CD14-positive monocyte (primary cell): ENCODE measurements at regions not wholly inside any gene's neighbourhood (a gene's known extent, or its start where the extent isn't known, plus 50 kb on each side); places are given as distances from the start of the nearest gene placed in this dataset.
"Not testable (repeated sequence)": the region's sequence is repeated elsewhere in the genome, so short reads cannot be mapped to it uniquely, and the experiment has no call there.

ENCODE experiments used
- DNase-seq, 3 donors: peaks; one replicate each; pipeline ENCODE4 v3.0.0-alpha.2; 2011 to 2022
- H2AFZ ChIP-seq: 2 replicates; pipeline ENCODE4 v1.6.0; 2012; ENCODE audit warnings: mild to moderate bottlenecking, low read depth, low read length, inconsistent platforms; ENCODE audit not compliant: insufficient read depth, poor library complexity, severe bottlenecking
- H3K27ac ChIP-seq, 2 donors: 1 replicate in 1 of 2; 2 replicates in 1 of 2; pipeline ENCODE4 v1.5.1; 2012 to 2013; ENCODE audit warnings: low read length in 2 of 2, control low read depth in 1 of 2, inconsistent platforms in 1 of 2, low read depth in 1 of 2, mild to moderate bottlenecking in 1 of 2
- H3K27me3 ChIP-seq, 2 donors: one replicate each; pipeline versions ENCODE4 v1.6.0 to v1.6.1; 2011 to 2013; ENCODE audit warnings: low read length in 2 of 2; ENCODE audit not compliant: control insufficient read depth in 2 of 2, insufficient read depth in 2 of 2
- H3K36me3 ChIP-seq, 2 donors: replicated peaks in 1 of 2; 1 replicate in 1 of 2; 2 replicates in 1 of 2; pipeline versions ENCODE4 v1.5.1 to v1.6.1; 2012 to 2013; ENCODE audit warnings: low read length in 2 of 2, control low read depth in 1 of 2, inconsistent platforms in 1 of 2, mild to moderate bottlenecking in 1 of 2; ENCODE audit not compliant: insufficient read depth in 2 of 2, control insufficient read depth in 1 of 2
- H3K4me1 ChIP-seq, 2 donors: 1 replicate in 1 of 2; 2 replicates in 1 of 2; pipeline versions ENCODE4 v1.5.1 to v1.6.1; 2012 to 2013; ENCODE audit warnings: low read length in 2 of 2, control low read depth in 1 of 2, inconsistent platforms in 1 of 2, mild to moderate bottlenecking in 1 of 2, moderate library complexity in 1 of 2; ENCODE audit not compliant: insufficient read depth in 2 of 2, control insufficient read depth in 1 of 2
- H3K4me2 ChIP-seq: replicated peaks from 2 replicates; pipeline ENCODE3; 2012; ENCODE audit warnings: low read length, moderate library complexity, mild to moderate bottlenecking; ENCODE audit not compliant: poor library complexity, severe bottlenecking; ENCODE audit errors: extremely low read depth
- H3K4me3 ChIP-seq, 3 experiments: fragments of 200-600 bp in 1 of 3; sonication (generic) in 1 of 3; replicated peaks in 1 of 3; 1 replicate in 2 of 3; 2 replicates in 1 of 3; pipeline ENCODE4 v1.5.1; 2011 to 2013; ENCODE audit warnings: low read length in 3 of 3, mild to moderate bottlenecking in 3 of 3, control low read depth in 2 of 3, low read depth in 2 of 3, inconsistent platforms in 1 of 3, moderate library complexity in 1 of 3
- H3K79me2 ChIP-seq: 2 replicates; pipeline ENCODE4 v1.6.0; 2012; ENCODE audit warnings: mild to moderate bottlenecking, control low read depth, inconsistent platforms, low read length, moderate library complexity; ENCODE audit not compliant: insufficient read depth
- H3K9ac ChIP-seq: 2 replicates; pipeline ENCODE4 v1.6.0; 2017; ENCODE audit warnings: low read length, mild to moderate bottlenecking; ENCODE audit not compliant: insufficient read depth, poor library complexity, severe bottlenecking
- H3K9me3 ChIP-seq, 2 donors: replicated peaks in 1 of 2; 1 replicate in 1 of 2; 2 replicates in 1 of 2; pipeline versions ENCODE4 v1.5.1 to v1.6.1; 2012 to 2013; ENCODE audit warnings: low read length in 2 of 2, control low read depth in 1 of 2; ENCODE audit not compliant: control insufficient read depth in 1 of 2, insufficient read depth in 1 of 2
- H4K20me1 ChIP-seq: 2 replicates; pipeline ENCODE4 v1.6.0; 2012; ENCODE audit warnings: mild to moderate bottlenecking, low read length, control low read depth, moderate library complexity; ENCODE audit not compliant: insufficient read depth
- H3K27ac Mint-ChIP-seq, 7 donors: one replicate each; pipeline ENCODE4 v1.8.0; 2020; ENCODE audit warnings: mild to moderate bottlenecking in 7 of 7, mixed read lengths in 7 of 7, moderate library complexity in 6 of 7, inconsistent platforms in 2 of 7
- H3K27me3 Mint-ChIP-seq, 3 donors: one replicate each; pipeline ENCODE4 v1.8.0; 2021 to 2022; ENCODE audit warnings: low read depth in 3 of 3, mild to moderate bottlenecking in 3 of 3, mixed read lengths in 3 of 3, moderate library complexity in 3 of 3, inconsistent platforms in 1 of 3
- H3K36me3 Mint-ChIP-seq, 2 donors: one replicate each; pipeline ENCODE4 v1.8.0; 2020; ENCODE audit warnings: mixed read lengths in 2 of 2, inconsistent platforms in 1 of 2, mild to moderate bottlenecking in 1 of 2
- H3K4me1 Mint-ChIP-seq: one replicate; pipeline ENCODE4 v1.8.0; 2020; ENCODE audit warnings: mild to moderate bottlenecking, mixed read lengths
- H3K4me3 Mint-ChIP-seq, 2 donors: one replicate each; pipeline ENCODE4 v1.8.0; 2020; ENCODE audit warnings: mild to moderate bottlenecking in 2 of 2, mixed read lengths in 2 of 2, moderate library complexity in 1 of 2
- H3K9me3 Mint-ChIP-seq, 7 donors: one replicate each; pipeline ENCODE4 v1.8.0; 2020 to 2022; ENCODE audit warnings: mixed read lengths in 7 of 7, mild to moderate bottlenecking in 6 of 7, moderate library complexity in 6 of 7, inconsistent platforms in 2 of 7
- CTCF ChIP-seq: fragments of 200-600 bp; IDR thresholded peaks from one replicate; pipeline ENCODE4 v1.8.0; 2022; ENCODE audit warnings: antibody characterized with exemption, mild to moderate bottlenecking
- WGBS: methylation state at CpG from one replicate; pipeline ENCODE4 v1.1.5; 2013; ENCODE audit warnings: missing lambda C conversion rate; ENCODE audit not compliant: insufficient coverage; 5-methylcytosine and 5-hydroxymethylcytosine counted together
- intact Hi-C, 2 donors: fragments of 100-400 bp; cut with micrococcal nuclease; formaldehyde crosslinking; loops; one replicate each; pipeline versions ENCODE4 v1.15.0 to v1.15.1; 2023

GRCh38 chr14:106021832-106022231, 495.4 kb downstream of the TMEM121 start:
- no peak for TF ChIP-seq CTCF
- Mint-ChIP-seq H3K27ac (no peak overlapping the region), H3K9me3 (peaks cover 0 to 10% (median 0%) of the 10 kb centered on the region in 7 donors), H3K4me1 (peaks cover 2% of the 10 kb centered on the region), H3K36me3 (no peaks in the 10 kb centered on the region), H3K27me3 (peaks cover 0 to 13% (median 3%) of the 10 kb centered on the region in 3 donors), H3K4me3 (no peak overlapping the region)
- DNase-seq = no peak
- Histone ChIP-seq H3K9ac (no peak overlapping the region), H3K36me3 (no peaks in the 10 kb centered on the region), H2AFZ (no peak overlapping the region), H4K20me1 (no peaks in the 10 kb centered on the region), H3K27me3 (peaks cover 2% of the 10 kb centered on the region in 2 donors), H3K4me2 (no peak overlapping the region), H3K4me1 (no peaks in the 10 kb centered on the region), H3K9me3 (no peaks in the 10 kb centered on the region), H3K79me2 (no peaks in the 10 kb centered on the region), H3K27ac (no peak overlapping the region), H3K4me3 (no peak overlapping the region)
- WGBS = 71% methylated on average over 2 of the region's 3 CpGs
- intact Hi-C loops = no loop called here

GRCh38 chr14:106022648-106023047, 496.3 kb downstream of the TMEM121 start:
- 0% methylated on average over 1 of the region's 5 CpGs for WGBS
- intact Hi-C loops, H3K27ac Mint-ChIP-seq, H3K27ac ChIP-seq, H4K20me1 ChIP-seq, H3K4me3 ChIP-seq, H3K36me3 ChIP-seq, H2AFZ ChIP-seq, H3K4me2 ChIP-seq, H3K9ac ChIP-seq, H3K4me1 Mint-ChIP-seq, H3K36me3 Mint-ChIP-seq, H3K79me2 ChIP-seq, H3K4me1 ChIP-seq, H3K27me3 ChIP-seq, DNase-seq, H3K9me3 ChIP-seq, H3K4me3 Mint-ChIP-seq: not testable (repeated sequence)
- Mint-ChIP-seq H3K27me3 (peaks cover 0 to 13% (median 3%) of the 10 kb centered on the region in 3 donors), H3K9me3 (peaks cover 0 to 10% (median 0%) of the 10 kb centered on the region in 7 donors)
